ENCODE measurements at regions not wholly inside any gene's neighbourhood (a gene's known extent, or its start where the extent isn't known, plus 50 kb on each side); places are given as distances from the start of the nearest gene placed in this dataset.

DNA sequence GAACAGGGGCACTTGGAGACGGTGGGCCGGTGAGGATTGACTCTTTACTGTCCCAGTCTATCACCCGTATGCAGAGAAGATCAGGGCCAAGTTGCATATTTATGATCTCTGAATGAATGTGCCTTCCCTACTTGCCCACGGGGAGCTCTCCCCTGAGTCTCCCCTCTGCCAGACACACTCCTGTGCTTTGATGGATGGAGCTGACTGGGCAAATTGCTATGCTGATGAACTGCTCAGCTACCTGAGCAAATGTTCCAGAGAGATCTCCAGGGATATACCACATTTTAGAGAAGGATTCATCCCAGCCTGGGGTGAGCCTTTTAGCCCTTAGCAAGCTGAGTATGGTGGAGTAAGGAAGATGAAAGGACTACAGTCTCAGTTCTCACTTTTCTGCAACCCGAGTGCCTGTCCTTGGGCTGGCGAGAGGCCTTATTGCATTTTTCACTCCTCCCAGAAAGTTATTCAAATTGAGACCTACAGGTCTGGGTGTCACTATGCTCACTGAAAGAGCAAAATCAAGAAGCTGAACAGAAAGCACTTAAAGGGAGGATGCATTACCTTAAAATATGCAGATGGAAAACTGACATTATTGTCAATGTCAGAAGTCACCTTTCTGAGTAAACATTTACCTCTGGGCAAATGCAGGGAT lies 526.7 kb upstream of the WWC1 start:
- H3K4me3 ChIP-seq (ENCODE audit: low read depth, low read length): no peak overlapping the region
- in situ Hi-C loops (cut with HindIII; ENCODE audit: low sequenced_read_pairs): loop anchor here (5.0 kb wide), 2 partner anchors 48 to 57 kb away; no protein-coding TSS in a partner anchor
- DNase-seq (ENCODE audit: low read depth): no peak
- TF ChIP-seq, protein P1, sequence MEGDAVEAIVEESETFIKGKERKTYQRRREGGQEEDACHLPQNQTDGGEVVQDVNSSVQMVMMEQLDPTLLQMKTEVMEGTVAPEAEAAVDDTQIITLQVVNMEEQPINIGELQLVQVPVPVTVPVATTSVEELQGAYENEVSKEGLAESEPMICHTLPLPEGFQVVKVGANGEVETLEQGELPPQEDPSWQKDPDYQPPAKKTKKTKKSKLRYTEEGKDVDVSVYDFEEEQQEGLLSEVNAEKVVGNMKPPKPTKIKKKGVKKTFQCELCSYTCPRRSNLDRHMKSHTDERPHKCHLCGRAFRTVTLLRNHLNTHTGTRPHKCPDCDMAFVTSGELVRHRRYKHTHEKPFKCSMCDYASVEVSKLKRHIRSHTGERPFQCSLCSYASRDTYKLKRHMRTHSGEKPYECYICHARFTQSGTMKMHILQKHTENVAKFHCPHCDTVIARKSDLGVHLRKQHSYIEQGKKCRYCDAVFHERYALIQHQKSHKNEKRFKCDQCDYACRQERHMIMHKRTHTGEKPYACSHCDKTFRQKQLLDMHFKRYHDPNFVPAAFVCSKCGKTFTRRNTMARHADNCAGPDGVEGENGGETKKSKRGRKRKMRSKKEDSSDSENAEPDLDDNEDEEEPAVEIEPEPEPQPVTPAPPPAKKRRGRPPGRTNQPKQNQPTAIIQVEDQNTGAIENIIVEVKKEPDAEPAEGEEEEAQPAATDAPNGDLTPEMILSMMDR (IDR thresholded peaks at IDR 0.05; ENCODE audit: low read depth, low read length, missing control alignments): no peak

DNA sequence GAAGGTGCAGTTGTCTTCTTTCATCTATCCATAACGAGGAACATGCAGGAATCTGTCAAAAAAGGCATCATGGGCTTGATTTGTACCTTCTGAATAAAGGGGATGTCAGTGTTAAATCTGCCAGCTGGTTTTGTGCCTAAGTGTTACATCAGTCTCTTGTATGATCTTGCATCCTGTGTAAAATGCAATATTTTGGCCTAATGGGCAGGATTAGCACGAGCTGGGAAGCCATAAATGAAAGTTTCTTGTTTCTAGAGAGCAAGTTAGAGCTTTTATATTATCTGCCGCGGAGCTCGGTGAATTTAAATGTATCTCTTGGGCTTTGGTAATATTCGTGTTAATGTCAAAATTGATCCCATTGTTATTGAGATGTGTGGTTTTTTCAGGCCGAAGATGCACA lies 526.1 kb upstream of the WWC1 start:
- H3K4me3 ChIP-seq (ENCODE audit: low read depth, low read length): no peak overlapping the region
- in situ Hi-C loops (cut with HindIII; ENCODE audit: low sequenced_read_pairs): no loop called here
- no peak for DNase-seq (ENCODE audit: low read depth)
- TF ChIP-seq, protein P1 (IDR thresholded peaks at IDR 0.05; ENCODE audit: low read depth, low read length, missing control alignments): no peak

DNA sequence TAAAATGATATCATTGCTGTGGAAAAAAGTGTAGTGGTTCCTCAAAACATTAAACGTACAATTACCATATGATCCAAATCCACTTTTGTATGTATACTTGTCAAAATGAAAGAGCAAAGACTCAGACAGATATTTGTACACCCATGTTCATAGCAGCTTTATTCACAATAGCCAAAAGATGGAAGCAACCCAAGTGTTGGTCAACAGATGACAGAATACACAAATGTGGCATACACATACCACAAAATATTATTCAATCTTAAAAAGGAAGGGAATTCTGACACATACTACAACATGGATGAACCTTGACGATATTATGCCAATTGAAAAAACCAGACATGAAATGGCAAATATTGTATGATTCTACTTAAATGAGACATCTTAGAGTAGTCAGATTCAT lies 524.5 kb upstream of the WWC1 start:
- H3K4me3 ChIP-seq (ENCODE audit: low read depth, low read length): no peak overlapping the region
- DNase-seq (ENCODE audit: low read depth): no peak
- in situ Hi-C loops (cut with HindIII; ENCODE audit: low sequenced_read_pairs): no loop called here
- TF ChIP-seq, protein P1 (IDR thresholded peaks at IDR 0.05; ENCODE audit: low read depth, low read length, missing control alignments): no peak

DNA sequence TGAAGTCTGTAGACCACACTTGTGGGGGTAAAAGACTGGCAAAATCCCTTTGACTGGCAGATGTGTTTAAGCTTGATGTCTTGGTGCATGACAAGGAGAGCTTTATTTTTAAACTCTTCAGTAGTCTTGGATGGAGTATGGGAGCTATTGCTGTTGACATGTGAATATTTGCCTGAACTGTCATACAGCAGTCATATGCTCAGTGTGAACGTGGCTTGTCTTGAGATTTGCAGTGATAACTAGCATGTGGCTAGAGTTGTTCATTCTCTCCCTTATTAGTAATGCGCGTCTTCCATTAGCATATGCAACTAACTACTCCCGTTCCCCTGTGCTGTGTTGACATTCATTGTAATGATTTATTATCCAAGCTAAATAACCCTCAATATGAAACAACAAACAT lies 523.6 kb upstream of the WWC1 start:
- no peak for DNase-seq (ENCODE audit: low read depth)
- TF ChIP-seq, protein P1 (IDR thresholded peaks at IDR 0.05; ENCODE audit: low read depth, low read length, missing control alignments): no peak

GRCh38 chr5:167769846-167770413 lies 521.5 kb upstream of the WWC1 start:
- TF ChIP-seq, protein P1 (IDR thresholded peaks at IDR 0.05; ENCODE audit: low read depth, low read length, missing control alignments): no peak
- in situ Hi-C loops (cut with HindIII; ENCODE audit: low sequenced_read_pairs): no loop called here
- no peak overlapping the region for H3K4me3 ChIP-seq (ENCODE audit: low read depth, low read length)
- no peak for DNase-seq (ENCODE audit: low read depth)

More for the DNA sequence above, 523.6 kb upstream of the WWC1 start:
- no peak overlapping the region for H3K4me3 ChIP-seq (ENCODE audit: low read depth, low read length)
- in situ Hi-C loops (cut with HindIII; ENCODE audit: low sequenced_read_pairs): no loop called here

GRCh38 chr5:167770461-167770860 lies 521.0 kb upstream of the WWC1 start:
- DNase-seq (ENCODE audit: low read depth): no peak
- H3K4me3 ChIP-seq (ENCODE audit: low read depth, low read length): no peak overlapping the region
- in situ Hi-C loops (cut with HindIII; ENCODE audit: low sequenced_read_pairs): no loop called here
- TF ChIP-seq, protein P1 (IDR thresholded peaks at IDR 0.05; ENCODE audit: low read depth, low read length, missing control alignments): no peak

Data from astrocyte of the cerebellum (primary cell).